PC-9 (cell line): ENCODE measurements at regions not wholly inside any gene's neighbourhood (a gene's known extent, or its start where the extent isn't known, plus 50 kb on each side); places are given as distances from the start of the nearest gene placed in this dataset.

Source experiments
- BruUV-seq: library from RNA; stranded (reverse); fragments of 400-500 nt; replicated peaks from 2 replicates; lab custom pipeline; 2021; lab: Mats Ljungman, UMichigan
- CTCF ChIA-PET: fragments of 300-600 bp; sonication (Branson Sonifier 250); formaldehyde crosslinking; loops from one replicate; lab custom pipeline; 2022; ENCODE audit warnings: antibody characterized with exemption; lab: Charles Lee
- POLR2A ChIA-PET: fragments of 300-600 bp; sonication (Branson Sonifier 250); formaldehyde crosslinking; loops from one replicate; lab custom pipeline; 2022; ENCODE audit warnings: antibody characterized with exemption; ENCODE audit not compliant: unreplicated experiment; lab: Charles Lee
- DNase-seq, 2 experiments: peaks; one replicate each; pipeline versions ENCODE4 v3.0.0 to v3.0.0-alpha.2; 2015 to 2022; ENCODE audit warnings: mixed read lengths in 1 of 2
- H2AFZ ChIP-seq: fragments of 200-600 bp; sonication (generic); 2 replicates; pipeline ENCODE4 v1.8.1; 2017; ENCODE audit warnings: antibody characterized with exemption
- H3F3A ChIP-seq: fragments of 200-600 bp; sonication (generic); 2 replicates; pipeline ENCODE4 v1.8.1; 2017; ENCODE audit warnings: antibody characterized with exemption, mild to moderate bottlenecking, low read depth; ENCODE audit not compliant: insufficient read depth
- H3K27ac ChIP-seq: fragments of 200-600 bp; sonication (generic); 2 replicates; pipeline ENCODE4 v1.6.1; 2016; ENCODE audit warnings: mixed run types
- H3K27me3 ChIP-seq: fragments of 200-600 bp; sonication (generic); 2 replicates; pipeline ENCODE4 v1.6.1; 2016; ENCODE audit warnings: low read depth, mixed run types; ENCODE audit not compliant: insufficient read depth
- H3K36me3 ChIP-seq: fragments of 200-600 bp; sonication (generic); 2 replicates; pipeline ENCODE4 v1.6.1; 2016; ENCODE audit warnings: low read depth, mixed run types
- H3K4me1 ChIP-seq: fragments of 200-600 bp; sonication (generic); replicated peaks from 2 replicates; pipeline ENCODE4 v1.6.1; 2016; ENCODE audit warnings: mixed run types; ENCODE audit not compliant: insufficient read depth
- H3K4me2 ChIP-seq: fragments of 200-600 bp; sonication (generic); 2 replicates; pipeline ENCODE4 v1.6.1; 2017; ENCODE audit warnings: mixed run types
- H3K4me3 ChIP-seq: fragments of 200-600 bp; sonication (generic); 2 replicates; pipeline ENCODE4 v1.6.1; 2016; ENCODE audit warnings: mixed run types
- H3K79me2 ChIP-seq: fragments of 200-600 bp; sonication (generic); 2 replicates; pipeline ENCODE4 v1.6.1; 2017; ENCODE audit warnings: low read depth, mixed run types
- H3K9me2 ChIP-seq: fragments of 200-600 bp; sonication (generic); 2 replicates; pipeline ENCODE4 v1.8.1; 2017; ENCODE audit warnings: mild to moderate bottlenecking; ENCODE audit not compliant: insufficient read depth
- H3K9me3 ChIP-seq: fragments of 200-600 bp; sonication (generic); 2 replicates; pipeline ENCODE4 v1.8.1; 2016; ENCODE audit warnings: low read depth; ENCODE audit not compliant: insufficient read depth
- H4K20me1 ChIP-seq: fragments of 200-600 bp; sonication (generic); 2 replicates; pipeline ENCODE4 v1.8.1; 2017; ENCODE audit not compliant: insufficient read depth
- EZH2 ChIP-seq: fragments of 200-600 bp; sonication (generic); IDR thresholded peaks from 2 replicates; pipeline ENCODE4 v1.8.0; 2017; ENCODE audit warnings: antibody characterized with exemption, low read depth
- intact Hi-C: fragments of 100-400 bp; cut with micrococcal nuclease; formaldehyde crosslinking; loops from one replicate; pipeline ENCODE4 v1.10.0; 2022; ENCODE audit not compliant: unreplicated experiment
- TF ChIP-seq, protein P1 (sequence below): fragments of 200-600 bp; sonication (generic); conservative IDR thresholded peaks from 2 replicates; pipeline ENCODE4 v1.6.1; 2017; ENCODE audit warnings: mixed run types, antibody characterized with exemption, mild to moderate bottlenecking, moderate library complexity

DNA sequence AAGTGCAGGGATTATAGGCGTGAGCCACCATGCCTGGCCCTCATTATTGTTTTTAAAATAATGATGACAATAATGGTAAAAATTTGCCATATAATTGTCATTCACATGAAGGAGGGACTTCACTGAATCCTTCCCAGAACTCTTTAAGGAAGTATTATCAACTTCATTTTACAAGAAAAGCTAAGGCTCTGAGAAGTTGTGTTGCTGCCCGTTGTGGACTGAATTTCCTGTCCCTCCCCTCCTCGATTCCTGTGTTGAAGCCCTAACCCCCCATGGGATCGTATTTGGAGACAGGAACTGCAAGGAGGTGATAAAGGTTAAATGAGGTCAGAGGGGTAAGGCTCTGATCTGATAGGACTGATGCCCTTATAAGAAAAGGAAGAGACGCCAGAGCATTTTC is 458.0 kb downstream of the HAPSTR1 start:
- intact Hi-C loops, result no loop called here
- ChIA-PET CTCF (no interaction called here), POLR2A (no interaction called here)
- Histone ChIP-seq H3K4me1 (no peaks in the 10 kb centered on the region), H3K9me3 (no peaks in the 10 kb centered on the region), H3K4me3 (no peak overlapping the region), H3K9me2 (no peaks in the 10 kb centered on the region), H3K27me3 (0 out of 2 replicates have a peak, but pooled peaks cover 9% of the 10 kb centered on the region), H4K20me1 (no peaks in the 10 kb centered on the region), H3K79me2 (no peaks in the 10 kb centered on the region), H3K4me2 (no peak overlapping the region), H3K36me3 (no peaks in the 10 kb centered on the region), H3F3A (no peaks in the 10 kb centered on the region), H3K27ac (no peak overlapping the region), H2AFZ (no peak overlapping the region)
- no peak for DNase-seq
- no TSS peak for BruUV-seq
- TF ChIP-seq, protein P1, sequence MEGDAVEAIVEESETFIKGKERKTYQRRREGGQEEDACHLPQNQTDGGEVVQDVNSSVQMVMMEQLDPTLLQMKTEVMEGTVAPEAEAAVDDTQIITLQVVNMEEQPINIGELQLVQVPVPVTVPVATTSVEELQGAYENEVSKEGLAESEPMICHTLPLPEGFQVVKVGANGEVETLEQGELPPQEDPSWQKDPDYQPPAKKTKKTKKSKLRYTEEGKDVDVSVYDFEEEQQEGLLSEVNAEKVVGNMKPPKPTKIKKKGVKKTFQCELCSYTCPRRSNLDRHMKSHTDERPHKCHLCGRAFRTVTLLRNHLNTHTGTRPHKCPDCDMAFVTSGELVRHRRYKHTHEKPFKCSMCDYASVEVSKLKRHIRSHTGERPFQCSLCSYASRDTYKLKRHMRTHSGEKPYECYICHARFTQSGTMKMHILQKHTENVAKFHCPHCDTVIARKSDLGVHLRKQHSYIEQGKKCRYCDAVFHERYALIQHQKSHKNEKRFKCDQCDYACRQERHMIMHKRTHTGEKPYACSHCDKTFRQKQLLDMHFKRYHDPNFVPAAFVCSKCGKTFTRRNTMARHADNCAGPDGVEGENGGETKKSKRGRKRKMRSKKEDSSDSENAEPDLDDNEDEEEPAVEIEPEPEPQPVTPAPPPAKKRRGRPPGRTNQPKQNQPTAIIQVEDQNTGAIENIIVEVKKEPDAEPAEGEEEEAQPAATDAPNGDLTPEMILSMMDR, result no peak
- TF ChIP-seq EZH2, result no peak

DNA sequence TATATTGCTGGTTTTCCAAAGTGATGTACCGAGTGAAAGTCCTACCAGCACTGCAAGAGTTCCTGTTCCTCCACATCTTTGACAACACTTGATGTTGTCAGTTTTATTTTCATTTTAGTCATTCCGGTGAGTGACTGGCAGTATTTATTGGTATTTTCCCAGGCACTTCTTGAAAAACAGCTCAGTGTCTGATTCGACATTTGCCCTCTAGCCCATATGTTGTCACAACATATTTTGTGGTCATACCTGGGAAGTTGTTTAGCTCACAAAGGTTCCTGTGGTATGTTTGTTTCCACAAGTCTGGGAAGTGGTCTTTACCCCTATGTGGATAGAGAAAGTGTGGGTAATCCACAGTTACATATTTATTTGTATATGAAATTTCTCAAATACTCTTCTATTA is 463.6 kb downstream of the HAPSTR1 start:
- POLR2A ChIA-PET, result no interaction called here
- no peak overlapping the region for H3K27ac ChIP-seq
- H4K20me1 ChIP-seq, result no peaks in the 10 kb centered on the region
- no TSS peak for BruUV-seq
- H3K9me3 ChIP-seq, result no peaks in the 10 kb centered on the region
- no peak overlapping the region for H2AFZ ChIP-seq
- DNase-seq, result no peak
- intact Hi-C loops, result no loop called here
- no peaks in the 10 kb centered on the region for H3K9me2 ChIP-seq
- no peaks in the 10 kb centered on the region for H3F3A ChIP-seq
- H3K4me2 ChIP-seq, result no peak overlapping the region
- CTCF ChIA-PET, result no interaction called here
- no peaks in the 10 kb centered on the region for H3K79me2 ChIP-seq
- H3K4me3 ChIP-seq, result no peak overlapping the region
- TF ChIP-seq EZH2, result no peak
- TF ChIP-seq, protein P1, result no peak
- H3K36me3 ChIP-seq, result no peaks in the 10 kb centered on the region
- 0 out of 2 replicates have a peak, but pooled peaks cover 9% of the 10 kb centered on the region for H3K27me3 ChIP-seq
- no peaks in the 10 kb centered on the region for H3K4me1 ChIP-seq

DNA sequence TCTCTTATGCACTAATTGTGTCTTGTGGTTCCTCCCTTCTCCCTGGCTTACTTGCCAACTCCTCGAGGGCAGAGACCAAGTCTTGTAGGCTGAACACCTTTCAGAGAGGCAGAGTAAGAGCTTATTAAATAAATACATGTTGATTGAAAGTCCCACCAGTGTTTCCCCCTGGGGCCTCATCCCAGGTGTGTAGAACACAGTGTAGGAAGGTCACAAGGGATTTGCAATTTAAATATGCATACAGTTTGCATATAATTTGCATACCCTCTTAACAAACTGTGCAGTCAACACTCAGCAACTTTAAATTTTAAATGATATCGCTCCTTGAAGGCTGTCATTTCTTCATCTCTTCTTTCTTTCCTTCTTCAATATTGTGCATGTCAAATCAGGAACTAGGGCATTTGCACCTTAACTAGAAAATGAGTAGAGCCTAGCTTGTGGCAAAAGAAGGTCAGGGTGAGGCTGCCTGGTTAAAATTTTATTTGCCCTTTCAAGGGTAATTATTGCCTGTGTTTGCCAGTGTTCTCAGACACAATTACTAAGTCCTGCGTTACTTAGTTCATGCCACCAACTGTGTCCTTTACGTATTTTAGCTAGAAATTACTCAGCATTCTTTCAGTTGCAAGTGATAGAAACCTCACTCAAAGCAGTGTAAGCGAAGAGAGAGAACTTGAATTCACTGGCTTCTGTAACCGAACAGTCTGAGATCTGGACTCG is 465.7 kb downstream of the HAPSTR1 start:
- no peaks in the 10 kb centered on the region for H3K79me2 ChIP-seq
- no peaks in the 10 kb centered on the region for H4K20me1 ChIP-seq
- no peaks in the 10 kb centered on the region for H3F3A ChIP-seq
- H3K4me1 ChIP-seq, result no peaks in the 10 kb centered on the region
- no peaks in the 10 kb centered on the region for H3K27me3 ChIP-seq
- no peak overlapping the region for H3K4me2 ChIP-seq
- no peak overlapping the region for H2AFZ ChIP-seq
- H3K9me2 ChIP-seq, result no peaks in the 10 kb centered on the region
- H3K9me3 ChIP-seq, result no peaks in the 10 kb centered on the region
- no peak for TF ChIP-seq EZH2
- TF ChIP-seq, protein P1, result no peak
- POLR2A ChIA-PET, result no interaction called here
- no TSS peak for BruUV-seq
- H3K36me3 ChIP-seq, result no peaks in the 10 kb centered on the region
- DNase-seq, result no peak
- H3K27ac ChIP-seq, result no peak overlapping the region
- intact Hi-C loops, result no loop called here
- CTCF ChIA-PET, result no interaction called here
- H3K4me3 ChIP-seq, result no peak overlapping the region
